Mucosa of rectum (tissue), 2 donors: ENCODE measurements at regions not wholly inside any gene's neighbourhood (a gene's known extent, or its start where the extent isn't known, plus 50 kb on each side); places are given as distances from the start of the nearest gene placed in this dataset.

Experiments
- H3K27ac ChIP-seq, 2 donors: one replicate each; pipeline ENCODE4 v1.7.0; 2013; ENCODE audit warnings: inconsistent platforms in 2 of 2, low read depth in 2 of 2, low read length in 2 of 2
- H3K27me3 ChIP-seq, 2 donors: one replicate each; pipeline ENCODE4 v1.7.0; 2013; ENCODE audit warnings: low read length in 2 of 2; ENCODE audit not compliant: control insufficient read depth in 2 of 2, insufficient read depth in 2 of 2
- H3K36me3 ChIP-seq, 2 donors: one replicate each; pipeline ENCODE4 v1.7.0; 2013; ENCODE audit warnings: low read length in 2 of 2; ENCODE audit not compliant: control insufficient read depth in 2 of 2, insufficient read depth in 2 of 2
- H3K4me1 ChIP-seq, 2 donors: one replicate each; pipeline ENCODE4 v1.7.0; 2013; ENCODE audit warnings: low read length in 2 of 2, mild to moderate bottlenecking in 1 of 2; ENCODE audit not compliant: control insufficient read depth in 2 of 2, insufficient read depth in 2 of 2
- H3K4me3 ChIP-seq, 2 donors: one replicate each; pipeline ENCODE4 v1.7.0; 2013; ENCODE audit warnings: low read length in 2 of 2
- H3K9ac ChIP-seq, 2 donors: one replicate each; pipeline ENCODE4 v1.7.0; 2013; ENCODE audit warnings: low read length in 2 of 2, low read depth in 1 of 2, mild to moderate bottlenecking in 1 of 2
- H3K9me3 ChIP-seq, 2 donors: one replicate each; pipeline ENCODE4 v1.7.0; 2013; ENCODE audit warnings: low read length in 2 of 2; ENCODE audit not compliant: control insufficient read depth in 2 of 2
- donor health status: healthy.
- donor health status: Normal muscosa, but diverticular disease.

- no peaks in the 10 kb centered on the region for H3K36me3 ChIP-seq
- peaks cover 0 to 3% of the 10 kb centered on the region in 2 donors for H3K27me3 ChIP-seq
- no peaks in the 10 kb centered on the region for H3K9me3 ChIP-seq
- no peaks in the 10 kb centered on the region for H3K4me1 ChIP-seq
- no peak overlapping the region for H3K9ac ChIP-seq
- H3K4me3 ChIP-seq: no peak overlapping the region
- no peak overlapping the region for H3K27ac ChIP-seq
Observed at GRCh38 chr17:77854759-77855745, 103.5 kb upstream of the TNRC6C start.

- no peak overlapping the region for H3K4me3 ChIP-seq
- no peaks in the 10 kb centered on the region for H3K36me3 ChIP-seq
- H3K4me1 ChIP-seq: no peaks in the 10 kb centered on the region
- H3K27ac ChIP-seq: no peak overlapping the region
- H3K9me3 ChIP-seq: no peaks in the 10 kb centered on the region
- no peak overlapping the region for H3K9ac ChIP-seq
- H3K27me3 ChIP-seq: peaks cover 0 to 3% of the 10 kb centered on the region in 2 donors
Observed at GRCh38 chr17:77856551-77857305, 101.8 kb upstream of the TNRC6C start.

- Histone ChIP-seq H3K9me3 (no peaks in the 10 kb centered on the region), H3K27me3 (peaks cover 0 to 3% of the 10 kb centered on the region in 2 donors), H3K9ac (no peak overlapping the region), H3K36me3 (no peaks in the 10 kb centered on the region), H3K27ac (no peak overlapping the region), H3K4me3 (no peak overlapping the region), H3K4me1 (no peaks in the 10 kb centered on the region)
Observed at GRCh38 chr17:77857306-77857555, 101.3 kb upstream of the TNRC6C start.

- no peaks in the 10 kb centered on the region for H3K4me1 ChIP-seq
- no peak overlapping the region for H3K4me3 ChIP-seq
- peaks cover 0 to 3% of the 10 kb centered on the region in 2 donors for H3K27me3 ChIP-seq
- H3K36me3 ChIP-seq: no peaks in the 10 kb centered on the region
- H3K9ac ChIP-seq: no peak overlapping the region
- H3K9me3 ChIP-seq: no peaks in the 10 kb centered on the region
- H3K27ac ChIP-seq: no peak overlapping the region
Observed at GRCh38 chr17:77857613-77858012, 100.9 kb upstream of the TNRC6C start.

GRCh38 chr17:77858291-77859034 lies 100.0 kb upstream of the TNRC6C start:
- Histone ChIP-seq H3K36me3 (no peaks in the 10 kb centered on the region), H3K27ac (no peak overlapping the region), H3K27me3 (peaks cover 0 to 3% of the 10 kb centered on the region in 2 donors), H3K4me3 (no peak overlapping the region), H3K9me3 (no peaks in the 10 kb centered on the region), H3K4me1 (peaks cover 0 to 4% of the 10 kb centered on the region in 2 donors), H3K9ac (no peak overlapping the region)

GRCh38 chr17:77859035-77859810 lies 99.3 kb upstream of the TNRC6C start:
- Histone ChIP-seq H3K9me3 (no peaks in the 10 kb centered on the region), H3K36me3 (no peaks in the 10 kb centered on the region), H3K4me3 (no peak overlapping the region), H3K9ac (no peak overlapping the region), H3K27me3 (peaks cover 0 to 3% of the 10 kb centered on the region in 2 donors), H3K27ac (no peak overlapping the region), H3K4me1 (peaks cover 4 to 11% of the 10 kb centered on the region in 2 donors)

GRCh38 chr17:77861133-77861695 lies 97.3 kb upstream of the TNRC6C start:
- Histone ChIP-seq H3K27ac (no peak overlapping the region), H3K9ac (no peak overlapping the region), H3K4me3 (no peak overlapping the region), H3K9me3 (no peaks in the 10 kb centered on the region), H3K36me3 (no peaks in the 10 kb centered on the region), H3K4me1 (peaks cover 11 to 19% of the 10 kb centered on the region in 2 donors), H3K27me3 (no peaks in the 10 kb centered on the region)

GRCh38 chr17:77861981-77862645 lies 96.4 kb upstream of the TNRC6C start:
- Histone ChIP-seq H3K4me1 (peaks cover 11 to 19% of the 10 kb centered on the region in 2 donors), H3K27me3 (no peaks in the 10 kb centered on the region), H3K9me3 (no peaks in the 10 kb centered on the region), H3K4me3 (no peak overlapping the region), H3K9ac (no peak overlapping the region), H3K27ac (no peak overlapping the region), H3K36me3 (no peaks in the 10 kb centered on the region)
